Neural cell (in vitro differentiated cells): ENCODE measurements at regions not wholly inside any gene's neighbourhood (a gene's known extent, or its start where the extent isn't known, plus 50 kb on each side); places are given as distances from the start of the nearest gene placed in this dataset.

ENCODE experiments used
- H2AFZ ChIP-seq: fragments of 200-600, 300-800 bp; sonication (generic), shearing (Covaris generic); 2 replicates; pipeline ENCODE4 v1.6.0; 2014; ENCODE audit warnings: low read depth, mild to moderate bottlenecking, antibody characterized with exemption, low read length, moderate library complexity
- H3F3A ChIP-seq: fragments of 200-600 bp; shearing (Covaris generic); 2 replicates; pipeline ENCODE4 v1.6.1; 2016; ENCODE audit warnings: mild to moderate bottlenecking, moderate library complexity, mixed read lengths, antibody characterized with exemption, low read length; ENCODE audit not compliant: insufficient read depth, poor library complexity, severe bottlenecking
- H3K27ac ChIP-seq: fragments of 200-600, 300-800 bp; sonication (generic), shearing (Covaris generic); 2 replicates; pipeline ENCODE4 v1.5.1; 2014; ENCODE audit warnings: mild to moderate bottlenecking, low read length, moderate library complexity
- H3K27me3 ChIP-seq: fragments of 300-800, 200-600 bp; sonication (generic), shearing (Covaris generic); 2 replicates; pipeline ENCODE4 v1.6.0; 2014; ENCODE audit warnings: mild to moderate bottlenecking, low read depth, low read length, moderate library complexity; ENCODE audit not compliant: insufficient read depth
- H3K36me3 ChIP-seq: fragments of 300-800, 200-600 bp; sonication (generic), shearing (Covaris generic); 2 replicates; pipeline ENCODE4 v1.5.1; 2014; ENCODE audit warnings: mild to moderate bottlenecking, antibody characterized with exemption, low read length, moderate library complexity; ENCODE audit not compliant: insufficient read depth
- H3K4me2 ChIP-seq: fragments of 300-800, 200-600 bp; sonication (generic), shearing (Covaris generic); 2 replicates; pipeline ENCODE4 v1.6.0; 2014; ENCODE audit warnings: mild to moderate bottlenecking, low read length
- H3K4me3 ChIP-seq: fragments of 300-800, 200-600 bp; sonication (generic), shearing (Covaris generic); 2 replicates; pipeline ENCODE4 v1.5.1; 2014; ENCODE audit warnings: mild to moderate bottlenecking, low read length, moderate library complexity
- H3K79me2 ChIP-seq: fragments of 200-600 bp; shearing (Covaris generic); replicated peaks from 2 replicates; pipeline ENCODE4 v1.6.0; 2014; ENCODE audit warnings: mild to moderate bottlenecking, low read length, moderate library complexity; ENCODE audit not compliant: insufficient read depth
- H3K9ac ChIP-seq: fragments of 300-800, 200-600 bp; sonication (generic), shearing (Covaris generic); 2 replicates; pipeline ENCODE4 v1.6.1; 2016; ENCODE audit warnings: mild to moderate bottlenecking, low read length, mixed read lengths
- H3K9me2 ChIP-seq: fragments of 200-600 bp; shearing (Covaris generic); 2 replicates; pipeline ENCODE4 v1.6.1; 2016; ENCODE audit warnings: mild to moderate bottlenecking, low read length, mixed read lengths; ENCODE audit not compliant: insufficient read depth
- H3K9me3 ChIP-seq: fragments of 200-600, 300-800 bp; sonication (generic), shearing (Covaris generic); 2 replicates; pipeline ENCODE4 v1.6.1; 2016; ENCODE audit warnings: mild to moderate bottlenecking, mixed run types, low read length, moderate library complexity, mixed read lengths
- H4K20me1 ChIP-seq: fragments of 200-600 bp; shearing (Covaris generic); 2 replicates; pipeline ENCODE4 v1.6.1; 2016; ENCODE audit warnings: mild to moderate bottlenecking, mixed run types; ENCODE audit not compliant: insufficient read depth
- CTCF ChIP-seq: fragments of 450-650 bp; IDR thresholded peaks from 2 replicates; pipeline ENCODE4 v1.5.1; 2014; ENCODE audit warnings: antibody characterized with exemption, mild to moderate bottlenecking, moderate library complexity; ENCODE audit not compliant: poor library complexity, severe bottlenecking
- EP300 ChIP-seq: fragments of 450-650 bp; conservative IDR thresholded peaks from 2 replicates; pipeline ENCODE4 v1.6.1; 2014; ENCODE audit warnings: antibody characterized with exemption, mild to moderate bottlenecking, moderate library complexity; ENCODE audit not compliant: poor library complexity, severe bottlenecking
- EZH2 ChIP-seq: fragments of 200-600, 300-800 bp; shearing (Covaris generic), sonication (generic); IDR thresholded peaks from 2 replicates; pipeline ENCODE4 v1.6.1; 2014; ENCODE audit warnings: antibody characterized with exemption, low read length, borderline replicate concordance, mild to moderate bottlenecking; ENCODE audit not compliant: insufficient read depth, poor library complexity, severe bottlenecking
- MXI1 ChIP-seq: fragments of 450-650 bp; conservative IDR thresholded peaks from 2 replicates; pipeline ENCODE4 v1.6.1; 2014; ENCODE audit warnings: antibody characterized with exemption, mild to moderate bottlenecking; ENCODE audit not compliant: poor library complexity, severe bottlenecking
- POLR2AphosphoS5 ChIP-seq: IDR thresholded peaks from 2 replicates; pipeline ENCODE4 v1.6.1; 2012
- RAD21 ChIP-seq: fragments of 450-650 bp; conservative IDR thresholded peaks from 2 replicates; pipeline ENCODE4 v1.6.1; 2014; ENCODE audit warnings: antibody characterized with exemption, mild to moderate bottlenecking, moderate library complexity
- REST ChIP-seq: IDR thresholded peaks from 2 replicates; pipeline ENCODE4 v1.6.1; 2012; ENCODE audit warnings: borderline replicate concordance
- SMC3 ChIP-seq: fragments of 450-650 bp; conservative IDR thresholded peaks from 2 replicates; pipeline ENCODE4 v1.6.1; 2014; ENCODE audit warnings: antibody characterized with exemption, mild to moderate bottlenecking, moderate library complexity; ENCODE audit not compliant: poor library complexity
- TAF1 ChIP-seq: IDR thresholded peaks from 2 replicates; pipeline ENCODE4 v1.6.1; 2012; ENCODE audit warnings: low read depth

GRCh38 chr5:30034870-30035269 is 1158.6 kb upstream of the CDH6 start:
- no peaks in the 10 kb centered on the region for H3K9me2 ChIP-seq
- H2AFZ ChIP-seq: no peak overlapping the region
- no peak overlapping the region for H3K4me3 ChIP-seq
- H3K27ac ChIP-seq: no peak overlapping the region
- H3K9me3 ChIP-seq: no peaks in the 10 kb centered on the region
- H3F3A ChIP-seq: no peaks in the 10 kb centered on the region
- no peak for TF ChIP-seq REST
- TF ChIP-seq EP300: no peak
- no peak for TF ChIP-seq SMC3
- TF ChIP-seq TAF1: no peak
- TF ChIP-seq POLR2AphosphoS5: no peak
- TF ChIP-seq EZH2: no peak
- no peak for TF ChIP-seq CTCF
- TF ChIP-seq RAD21: no peak
- TF ChIP-seq MXI1: no peak
- H3K36me3 ChIP-seq: no peaks in the 10 kb centered on the region
- H3K79me2 ChIP-seq: no peaks in the 10 kb centered on the region
- no peaks in the 10 kb centered on the region for H3K27me3 ChIP-seq
- H4K20me1 ChIP-seq: no peaks in the 10 kb centered on the region
- H3K4me2 ChIP-seq: no peak overlapping the region
- no peak overlapping the region for H3K9ac ChIP-seq

- no peaks in the 10 kb centered on the region for H3K9me3 ChIP-seq
- H3K9me2 ChIP-seq: no peaks in the 10 kb centered on the region
- H3K27ac ChIP-seq: no peak overlapping the region
- no peak for TF ChIP-seq RAD21
- no peak for TF ChIP-seq POLR2AphosphoS5
- TF ChIP-seq EP300: no peak
- TF ChIP-seq SMC3: no peak
- no peak for TF ChIP-seq EZH2
- TF ChIP-seq MXI1: no peak
- no peak for TF ChIP-seq REST
- no peak for TF ChIP-seq TAF1
- TF ChIP-seq CTCF: no peak
- H3K79me2 ChIP-seq: no peaks in the 10 kb centered on the region
- H3K9ac ChIP-seq: no peak overlapping the region
- no peaks in the 10 kb centered on the region for H3K27me3 ChIP-seq
- no peak overlapping the region for H3K4me3 ChIP-seq
- no peak overlapping the region for H3K4me2 ChIP-seq
- no peak overlapping the region for H2AFZ ChIP-seq
- no peaks in the 10 kb centered on the region for H3K36me3 ChIP-seq
- no peaks in the 10 kb centered on the region for H4K20me1 ChIP-seq
- no peaks in the 10 kb centered on the region for H3F3A ChIP-seq
Observed at GRCh38 chr5:30030101-30030500, 1163.4 kb upstream of the CDH6 start.
